H9 (cell line): ENCODE measurements at regions not wholly inside any gene's neighbourhood (a gene's known extent, or its start where the extent isn't known, plus 50 kb on each side); places are given as distances from the start of the nearest gene placed in this dataset.

Experiments
- DNase-seq: peaks from one replicate; pipeline ENCODE4 v3.0.0-alpha.2; 2017
- H2AFZ ChIP-seq: one replicate; pipeline ENCODE4 v1.6.1; 2013; ENCODE audit warnings: mild to moderate bottlenecking, low read length, control low read depth, moderate library complexity
- H2AK5ac ChIP-seq: 2 replicates; pipeline ENCODE4 v1.6.1; 2013; ENCODE audit warnings: low read length, control low read depth, mixed read lengths; ENCODE audit not compliant: insufficient read length
- H2BK120ac ChIP-seq: one replicate; pipeline ENCODE4 v1.6.1; 2013; ENCODE audit warnings: low read depth, mild to moderate bottlenecking, low read length, control low read depth, inconsistent platforms; ENCODE audit not compliant: poor library complexity, severe bottlenecking
- H2BK12ac ChIP-seq: 2 replicates; pipeline ENCODE4 v1.6.1; 2013; ENCODE audit warnings: low read length, control low read depth, mixed read lengths, low read depth; ENCODE audit not compliant: insufficient read length
- H2BK15ac ChIP-seq: 2 replicates; pipeline ENCODE4 v1.6.1; 2013; ENCODE audit warnings: low read depth, low read length, control low read depth
- H2BK20ac ChIP-seq: one replicate; pipeline ENCODE4 v1.6.1; 2013; ENCODE audit warnings: low read depth, mild to moderate bottlenecking, low read length, control low read depth, inconsistent platforms; ENCODE audit not compliant: poor library complexity, severe bottlenecking
- H2BK5ac ChIP-seq: 2 replicates; pipeline ENCODE4 v1.6.1; 2013; ENCODE audit warnings: low read length, control low read depth, mixed read lengths; ENCODE audit not compliant: insufficient read length
- H3K14ac ChIP-seq: 2 replicates; pipeline ENCODE4 v1.6.1; 2013; ENCODE audit warnings: low read length, control low read depth; ENCODE audit not compliant: insufficient read depth
- H3K18ac ChIP-seq: 2 replicates; pipeline ENCODE4 v1.6.1; 2013; ENCODE audit warnings: low read depth, mild to moderate bottlenecking, mixed read lengths, low read length, control low read depth; ENCODE audit not compliant: insufficient read length
- H3K23ac ChIP-seq: 2 replicates; pipeline ENCODE4 v1.6.1; 2013; ENCODE audit warnings: low read length, control low read depth, mixed read lengths, low read depth; ENCODE audit not compliant: insufficient read length
- H3K23me2 ChIP-seq: 2 replicates; pipeline ENCODE4 v1.6.1; 2013; ENCODE audit warnings: low read depth, mild to moderate bottlenecking, mixed read lengths, low read length, control low read depth; ENCODE audit not compliant: insufficient read length, poor library complexity, severe bottlenecking
- H3K27ac ChIP-seq: 2 replicates; pipeline ENCODE4 v1.5.1; 2013; ENCODE audit warnings: low read length, control low read depth, mixed read lengths, low read depth; ENCODE audit not compliant: insufficient read length
- H3K27me3 ChIP-seq: 2 replicates; pipeline ENCODE4 v1.6.1; 2013; ENCODE audit warnings: low read length, control low read depth, inconsistent platforms; ENCODE audit not compliant: insufficient read depth
- H3K4ac ChIP-seq: 2 replicates; pipeline ENCODE4 v1.6.1; 2013; ENCODE audit warnings: low read depth, mild to moderate bottlenecking, control low read depth, inconsistent platforms, low read length, moderate library complexity
- H3K4me1 ChIP-seq: 2 replicates; pipeline ENCODE4 v1.6.1; 2013; ENCODE audit warnings: low read length, control low read depth, inconsistent platforms; ENCODE audit not compliant: insufficient read depth
- H3K4me2 ChIP-seq: 2 replicates; pipeline ENCODE4 v1.6.1; 2013; ENCODE audit warnings: low read length, control low read depth, mixed read lengths; ENCODE audit not compliant: insufficient read length, insufficient read depth
- H3K56ac ChIP-seq: 2 replicates; pipeline ENCODE4 v1.6.1; 2013; ENCODE audit warnings: low read depth, mild to moderate bottlenecking, mixed read lengths, low read length, control low read depth; ENCODE audit not compliant: insufficient read length
- H3K79me1 ChIP-seq: 2 replicates; pipeline ENCODE4 v1.6.1; 2013; ENCODE audit warnings: low read depth, mild to moderate bottlenecking, moderate library complexity, low read length, control low read depth, inconsistent platforms; ENCODE audit not compliant: insufficient read depth, poor library complexity, severe bottlenecking
- H3K79me2 ChIP-seq: 2 replicates; pipeline ENCODE4 v1.6.1; 2013; ENCODE audit warnings: low read length, control low read depth, inconsistent platforms; ENCODE audit not compliant: insufficient read depth
- H3K9ac ChIP-seq: 2 replicates; pipeline ENCODE4 v1.6.1; 2013; ENCODE audit warnings: low read length, control low read depth, mixed read lengths; ENCODE audit not compliant: insufficient read length; ENCODE audit errors: extremely low read depth
- H3K9me3 ChIP-seq: one replicate; pipeline ENCODE4 v1.6.1; 2013; ENCODE audit warnings: low read depth, low read length, inconsistent platforms; ENCODE audit not compliant: control insufficient read depth
- H3T11ph ChIP-seq: one replicate; pipeline ENCODE4 v1.6.1; 2013; ENCODE audit warnings: mild to moderate bottlenecking, low read length, control low read depth, inconsistent platforms
- H4K20me1 ChIP-seq: one replicate; pipeline ENCODE4 v1.6.1; 2013; ENCODE audit not compliant: control insufficient read depth, insufficient read length, insufficient read depth
- H4K5ac ChIP-seq: 2 replicates; pipeline ENCODE4 v1.6.1; 2013; ENCODE audit warnings: low read depth, mild to moderate bottlenecking, mixed read lengths, low read length, control low read depth; ENCODE audit not compliant: insufficient read length
- H4K8ac ChIP-seq: replicated peaks from 2 replicates; pipeline ENCODE4 v1.6.1; 2013; ENCODE audit warnings: low read length, control low read depth, mixed read lengths, low read depth; ENCODE audit not compliant: insufficient read length
- H4K91ac ChIP-seq: 2 replicates; pipeline ENCODE4 v1.6.1; 2013; ENCODE audit warnings: low read depth, mild to moderate bottlenecking, moderate library complexity, mixed read lengths, low read length, control low read depth; ENCODE audit not compliant: insufficient read length
- H3K27ac Mint-ChIP-seq, 3 experiments: 2 replicates in 2 of 3; 3 replicates in 1 of 3; pipeline ENCODE4 v1.8.0; 2020 to 2021; ENCODE audit warnings: mixed read lengths in 3 of 3, mild to moderate bottlenecking in 1 of 3, moderate library complexity in 1 of 3
- H3K27me3 Mint-ChIP-seq: 2 replicates; pipeline ENCODE4 v1.8.0; 2021; ENCODE audit warnings: low read depth, mild to moderate bottlenecking, moderate library complexity, mixed read lengths
- H3K36me3 Mint-ChIP-seq, 3 experiments: 2 replicates in 2 of 3; 3 replicates in 1 of 3; pipeline ENCODE4 v1.8.0; 2020 to 2021; ENCODE audit warnings: low read depth in 3 of 3, mixed read lengths in 3 of 3; ENCODE audit not compliant: insufficient read depth in 1 of 3
- H3K4me1 Mint-ChIP-seq, 2 experiments: 2 replicates each; pipeline ENCODE4 v1.8.0; 2020; ENCODE audit warnings: mixed read lengths in 2 of 2
- H3K4me3 Mint-ChIP-seq, 2 experiments: 2 replicates in 1 of 2; 3 replicates in 1 of 2; pipeline ENCODE4 v1.8.0; 2020 to 2021; ENCODE audit warnings: mild to moderate bottlenecking in 2 of 2, mixed read lengths in 2 of 2, moderate library complexity in 1 of 2
- H3K9me3 Mint-ChIP-seq, 2 experiments: 2 replicates in 1 of 2; 3 replicates in 1 of 2; pipeline ENCODE4 v1.8.0; 2020; ENCODE audit warnings: mild to moderate bottlenecking in 2 of 2, mixed read lengths in 2 of 2, moderate library complexity in 1 of 2
- WGBS: extraction: QIAGEN DNeasy Blood & Tissue Kit; methylation state at CpG from one replicate; pipeline ENCODE4 v1.1.7; 2013; ENCODE audit warnings: missing lambda C conversion rate, low lambda C conversion rate, mixed read lengths; ENCODE audit not compliant: insufficient read length; ENCODE audit errors: extremely low coverage; 5-methylcytosine and 5-hydroxymethylcytosine counted together
- TF ChIP-seq, protein P1 (sequence below): fragments of 200-600 bp; sonication (generic); conservative IDR thresholded peaks from 3 replicates; pipeline ENCODE4 v1.8.0; 2021; ENCODE audit warnings: antibody characterized with exemption, mild to moderate bottlenecking

DNA sequence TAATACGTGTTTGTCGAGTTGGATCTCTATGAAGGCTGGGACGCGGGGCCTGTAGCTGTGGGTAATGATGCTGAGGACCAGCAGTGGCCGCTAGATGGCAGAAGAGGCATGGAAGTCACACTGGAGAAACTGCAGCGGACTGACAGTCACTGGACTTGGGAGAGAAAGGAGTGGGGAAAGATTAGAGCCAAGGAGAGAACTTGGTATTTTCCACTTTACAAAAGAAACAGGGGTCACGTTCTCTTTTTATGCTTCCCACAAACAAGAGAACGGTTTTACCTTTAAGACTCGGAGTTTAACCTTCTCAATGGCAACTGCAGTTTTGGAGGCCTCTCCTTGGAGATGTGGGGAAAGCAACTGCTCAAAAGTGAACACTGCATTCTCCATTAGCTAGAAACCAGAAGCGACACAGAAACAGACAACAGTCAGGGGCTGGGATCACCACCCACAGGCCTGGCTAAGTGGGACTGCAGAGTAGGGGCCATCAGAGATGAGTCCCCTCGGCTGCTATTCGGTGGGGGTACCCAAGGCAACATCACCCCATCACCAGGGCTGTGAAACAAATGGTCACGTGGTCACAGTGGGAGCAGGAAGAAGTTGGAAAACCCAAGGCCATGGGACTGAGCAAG is 51.1 kb upstream of the EDEM3 start:
- Histone ChIP-seq H3T11ph (no peak overlapping the region), H3K27me3 (no peaks in the 10 kb centered on the region), H3K56ac (no peak overlapping the region), H4K91ac (no peak overlapping the region), H3K79me1 (no peaks in the 10 kb centered on the region), H2BK12ac (no peak overlapping the region), H3K9me3 (no peaks in the 10 kb centered on the region), H3K14ac (no peak overlapping the region), H4K8ac (no peak overlapping the region), H3K23ac (no peak overlapping the region), H3K79me2 (no peaks in the 10 kb centered on the region), H3K4ac (no peak overlapping the region), H4K5ac (no peak overlapping the region), H3K23me2 (no peaks in the 10 kb centered on the region), H3K18ac (no peak overlapping the region), H2BK120ac (no peak overlapping the region), H3K4me2 (no peak overlapping the region), H3K27ac (no peak overlapping the region), H3K4me1 (no peaks in the 10 kb centered on the region), H2AFZ (no peak overlapping the region), H2BK5ac (no peak overlapping the region), H4K20me1 (no peaks in the 10 kb centered on the region), H2AK5ac (no peak overlapping the region), H2BK15ac (no peak overlapping the region), H2BK20ac (no peak overlapping the region), H3K9ac (no peak overlapping the region)
- Mint-ChIP-seq H3K36me3 (peaks cover 0 to 7% (median 0%) of the 10 kb centered on the region in 3 experiments; a peak in 2 of 7 replicates), H3K27ac (no peak overlapping the region), H3K9me3 (no peaks in the 10 kb centered on the region), H3K27me3 (no peaks in the 10 kb centered on the region), H3K4me1 (peaks cover 0 to 6% of the 10 kb centered on the region in 2 experiments; a peak in 2 of 4 replicates), H3K4me3 (no peak overlapping the region; a peak in 1 of 5 replicates)
- WGBS, result no CpG with 5 or more reads among the region's 13 CpGs
- DNase-seq, result peak; percentile 83
- TF ChIP-seq, protein P1, sequence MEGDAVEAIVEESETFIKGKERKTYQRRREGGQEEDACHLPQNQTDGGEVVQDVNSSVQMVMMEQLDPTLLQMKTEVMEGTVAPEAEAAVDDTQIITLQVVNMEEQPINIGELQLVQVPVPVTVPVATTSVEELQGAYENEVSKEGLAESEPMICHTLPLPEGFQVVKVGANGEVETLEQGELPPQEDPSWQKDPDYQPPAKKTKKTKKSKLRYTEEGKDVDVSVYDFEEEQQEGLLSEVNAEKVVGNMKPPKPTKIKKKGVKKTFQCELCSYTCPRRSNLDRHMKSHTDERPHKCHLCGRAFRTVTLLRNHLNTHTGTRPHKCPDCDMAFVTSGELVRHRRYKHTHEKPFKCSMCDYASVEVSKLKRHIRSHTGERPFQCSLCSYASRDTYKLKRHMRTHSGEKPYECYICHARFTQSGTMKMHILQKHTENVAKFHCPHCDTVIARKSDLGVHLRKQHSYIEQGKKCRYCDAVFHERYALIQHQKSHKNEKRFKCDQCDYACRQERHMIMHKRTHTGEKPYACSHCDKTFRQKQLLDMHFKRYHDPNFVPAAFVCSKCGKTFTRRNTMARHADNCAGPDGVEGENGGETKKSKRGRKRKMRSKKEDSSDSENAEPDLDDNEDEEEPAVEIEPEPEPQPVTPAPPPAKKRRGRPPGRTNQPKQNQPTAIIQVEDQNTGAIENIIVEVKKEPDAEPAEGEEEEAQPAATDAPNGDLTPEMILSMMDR, result peak; percentile 95
